ENCODE measurements at regions not wholly inside any gene's neighbourhood (a gene's known extent, or its start where the extent isn't known, plus 50 kb on each side); places are given as distances from the start of the nearest gene placed in this dataset.

GRCh38 chr2:120452131-120452530 is 106.2 kb downstream of the INHBB start:
- Mint-ChIP-seq H3K27ac (no peak overlapping the region), H3K27me3 (peaks cover 9% of the 10 kb centered on the region), H3K9me3 (peaks cover 3% of the 10 kb centered on the region), H3K36me3 (ENCODE audit: low read depth) (no peaks in the 10 kb centered on the region), H3K4me1 (ENCODE audit: low read depth) (no peaks in the 10 kb centered on the region), H3K4me3 (no peak overlapping the region)
- ATAC-seq (ENCODE audit: poor library complexity), result no peak
- POLR2A ChIA-PET, result no interaction called here
- Histone ChIP-seq H3K36me3 (ENCODE audit: insufficient read depth, low read length) (no peaks in the 10 kb centered on the region), H3K27ac (ENCODE audit: low read depth in 1 of 2, low read length in 2 of 2) (no peak overlapping the region), H3K4me1 (ENCODE audit: insufficient read depth, low read length) (no peaks in the 10 kb centered on the region), H3K9me3 (ENCODE audit: control insufficient read depth in 1 of 2, insufficient read depth in 1 of 2, low read length in 2 of 2) (no peaks in the 10 kb centered on the region), H3K4me3 (ENCODE audit: low read length) (no peak overlapping the region), H3K27me3 (ENCODE audit: control insufficient read depth in 1 of 2, insufficient read depth in 2 of 2, low read length in 2 of 2) (no peaks in the 10 kb centered on the region)
- TF ChIP-seq, protein P1, sequence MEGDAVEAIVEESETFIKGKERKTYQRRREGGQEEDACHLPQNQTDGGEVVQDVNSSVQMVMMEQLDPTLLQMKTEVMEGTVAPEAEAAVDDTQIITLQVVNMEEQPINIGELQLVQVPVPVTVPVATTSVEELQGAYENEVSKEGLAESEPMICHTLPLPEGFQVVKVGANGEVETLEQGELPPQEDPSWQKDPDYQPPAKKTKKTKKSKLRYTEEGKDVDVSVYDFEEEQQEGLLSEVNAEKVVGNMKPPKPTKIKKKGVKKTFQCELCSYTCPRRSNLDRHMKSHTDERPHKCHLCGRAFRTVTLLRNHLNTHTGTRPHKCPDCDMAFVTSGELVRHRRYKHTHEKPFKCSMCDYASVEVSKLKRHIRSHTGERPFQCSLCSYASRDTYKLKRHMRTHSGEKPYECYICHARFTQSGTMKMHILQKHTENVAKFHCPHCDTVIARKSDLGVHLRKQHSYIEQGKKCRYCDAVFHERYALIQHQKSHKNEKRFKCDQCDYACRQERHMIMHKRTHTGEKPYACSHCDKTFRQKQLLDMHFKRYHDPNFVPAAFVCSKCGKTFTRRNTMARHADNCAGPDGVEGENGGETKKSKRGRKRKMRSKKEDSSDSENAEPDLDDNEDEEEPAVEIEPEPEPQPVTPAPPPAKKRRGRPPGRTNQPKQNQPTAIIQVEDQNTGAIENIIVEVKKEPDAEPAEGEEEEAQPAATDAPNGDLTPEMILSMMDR (IDR thresholded peaks at IDR 0.05), result no peak
- intact Hi-C loops (cut with DNase I, micrococcal nuclease), result no loop called here
- no peak for DNase-seq
- CTCF ChIA-PET, result interaction anchor here (0.6 kb wide), 1 partner anchor 126 kb away, joined by 6 read pairs; no protein-coding TSS in a partner anchor

GRCh38 chr2:120452945-120453634 is 107.2 kb downstream of the INHBB start:
- TF ChIP-seq, protein P1 (IDR thresholded peaks at IDR 0.05), result no peak
- Mint-ChIP-seq H3K4me1 (ENCODE audit: low read depth) (no peaks in the 10 kb centered on the region), H3K9me3 (peaks cover 10% of the 10 kb centered on the region), H3K27ac (no peak overlapping the region), H3K4me3 (no peak overlapping the region), H3K36me3 (ENCODE audit: low read depth) (no peaks in the 10 kb centered on the region), H3K27me3 (peaks cover 9% of the 10 kb centered on the region)
- ChIA-PET POLR2A (no interaction called here), CTCF (interaction anchor here (0.6 kb wide), 1 partner anchor 127 kb away, joined by 6 read pairs; no protein-coding TSS in a partner anchor)
- intact Hi-C loops (cut with DNase I, micrococcal nuclease), result no loop called here
- DNase-seq, result no peak
- Histone ChIP-seq H3K4me1 (ENCODE audit: insufficient read depth, low read length) (no peaks in the 10 kb centered on the region), H3K4me3 (ENCODE audit: low read length) (no peak overlapping the region), H3K9me3 (ENCODE audit: control insufficient read depth in 1 of 2, insufficient read depth in 1 of 2, low read length in 2 of 2) (no peaks in the 10 kb centered on the region), H3K27ac (ENCODE audit: low read depth in 1 of 2, low read length in 2 of 2) (no peak overlapping the region), H3K27me3 (ENCODE audit: control insufficient read depth in 1 of 2, insufficient read depth in 2 of 2, low read length in 2 of 2) (no peaks in the 10 kb centered on the region), H3K36me3 (ENCODE audit: insufficient read depth, low read length) (no peaks in the 10 kb centered on the region)
- ATAC-seq (ENCODE audit: poor library complexity), result no peak

DNA sequence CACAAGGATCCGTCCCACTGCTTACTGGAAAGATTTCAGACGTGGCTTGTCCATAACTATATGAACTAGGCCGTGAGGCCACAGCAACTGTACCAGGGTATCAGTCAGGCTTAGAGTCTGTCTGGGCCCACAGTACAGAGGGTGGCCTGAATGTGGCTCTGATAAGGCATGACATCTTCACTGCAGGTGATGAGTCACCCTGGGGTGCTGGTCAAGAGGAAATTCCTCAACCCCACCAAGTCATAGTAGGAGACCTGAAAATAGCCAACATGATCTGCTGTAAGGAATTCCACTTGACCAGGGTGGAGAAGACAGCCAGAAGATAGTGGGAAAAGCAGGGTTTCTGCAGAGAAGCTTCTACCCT is 107.7 kb downstream of the INHBB start:
- intact Hi-C loops (cut with DNase I, micrococcal nuclease), result no loop called here
- H3K9me3 ChIP-seq (ENCODE audit: control insufficient read depth in 1 of 2, insufficient read depth in 1 of 2, low read length in 2 of 2), result no peaks in the 10 kb centered on the region
- peaks cover 9% of the 10 kb centered on the region for H3K27me3 Mint-ChIP-seq
- TF ChIP-seq, protein P1 (IDR thresholded peaks at IDR 0.05), result no peak
- ATAC-seq (ENCODE audit: poor library complexity) (no peak), DNase-seq (no peak)
- H3K36me3 Mint-ChIP-seq (ENCODE audit: low read depth), result no peaks in the 10 kb centered on the region
- H3K36me3 ChIP-seq (ENCODE audit: insufficient read depth, low read length), result no peaks in the 10 kb centered on the region
- no peaks in the 10 kb centered on the region for H3K4me1 ChIP-seq (ENCODE audit: insufficient read depth, low read length)
- H3K27ac ChIP-seq (ENCODE audit: low read depth in 1 of 2, low read length in 2 of 2), result no peak overlapping the region
- ChIA-PET POLR2A (no interaction called here), CTCF (no interaction called here)
- H3K4me3 Mint-ChIP-seq, result no peak overlapping the region
- no peaks in the 10 kb centered on the region for H3K27me3 ChIP-seq (ENCODE audit: control insufficient read depth in 1 of 2, insufficient read depth in 2 of 2, low read length in 2 of 2)
- no peak overlapping the region for H3K4me3 ChIP-seq (ENCODE audit: low read length)
- no peaks in the 10 kb centered on the region for H3K4me1 Mint-ChIP-seq (ENCODE audit: low read depth)
- H3K9me3 Mint-ChIP-seq, result peaks cover 15% of the 10 kb centered on the region
- no peak overlapping the region for H3K27ac Mint-ChIP-seq
